ENCODE measurements at regions not wholly inside any gene's neighbourhood (a gene's known extent, or its start where the extent isn't known, plus 50 kb on each side); places are given as distances from the start of the nearest gene placed in this dataset.

GRCh38 chr10:113225364-113225763 is 275.3 kb downstream of the TCF7L2 start:
- H3K4me1 ChIP-seq (ENCODE audit: insufficient read depth, low read length, poor library complexity, severe bottlenecking): no peaks in the 10 kb centered on the region
- POLR2A ChIA-PET: interaction anchor here (1.3 kb wide), 1 partner anchor 33 kb away, joined by 4 read pairs; no protein-coding TSS in a partner anchor
- no peak for DNase-seq (ENCODE audit: low spot score)
- TF ChIP-seq EZH2phosphoT487 (IDR thresholded peaks at IDR 0.05; ENCODE audit: borderline replicate concordance, low read depth, low read length) (no peak), CTCF (conservative IDR thresholded peaks at IDR 0.05; ENCODE audit: low read length) (no peak)
- no peaks in the 10 kb centered on the region for H3K9me3 ChIP-seq (ENCODE audit: low read length)
- no peak overlapping the region for H3K4me3 ChIP-seq (ENCODE audit: low read depth, low read length, poor library complexity, severe bottlenecking)
- CTCF ChIA-PET (ENCODE audit: unreplicated experiment): no interaction called here
- no peak overlapping the region for H2AFZ ChIP-seq (ENCODE audit: low read length)
- H3K4me2 ChIP-seq (ENCODE audit: low read length): no peak overlapping the region
- H4K20me1 ChIP-seq (ENCODE audit: insufficient read depth, low read length): no peaks in the 10 kb centered on the region
- intact Hi-C loops (cut with micrococcal nuclease; ENCODE audit: unreplicated experiment): no loop called here
- H3K27ac ChIP-seq (ENCODE audit: low read depth, low read length, poor library complexity, severe bottlenecking): no peak overlapping the region
- no peaks in the 10 kb centered on the region for H3K9me2 ChIP-seq (ENCODE audit: insufficient read depth, low read length)
- BruUV-seq (replicated peaks): no TSS peak
- H3K36me3 ChIP-seq (ENCODE audit: insufficient read depth, low read length): no peaks in the 10 kb centered on the region
- H3K79me2 ChIP-seq (ENCODE audit: insufficient read depth, low read depth, low read length): no peaks in the 10 kb centered on the region

- Histone ChIP-seq H3K79me2 (ENCODE audit: insufficient read depth, low read depth, low read length) (no peaks in the 10 kb centered on the region), H3K27ac (ENCODE audit: low read depth, low read length, poor library complexity, severe bottlenecking) (no peak overlapping the region), H4K20me1 (ENCODE audit: insufficient read depth, low read length) (no peaks in the 10 kb centered on the region), H3K9me3 (ENCODE audit: low read length) (no peaks in the 10 kb centered on the region), H3K4me3 (ENCODE audit: low read depth, low read length, poor library complexity, severe bottlenecking) (no peak overlapping the region), H3K36me3 (ENCODE audit: insufficient read depth, low read length) (no peaks in the 10 kb centered on the region), H3K9me2 (ENCODE audit: insufficient read depth, low read length) (no peaks in the 10 kb centered on the region), H3K4me2 (ENCODE audit: low read length) (no peak overlapping the region), H2AFZ (ENCODE audit: low read length) (no peak overlapping the region), H3K4me1 (ENCODE audit: insufficient read depth, low read length, poor library complexity, severe bottlenecking) (no peaks in the 10 kb centered on the region)
- DNase-seq (ENCODE audit: low spot score): no peak
- POLR2A ChIA-PET: no interaction called here
- CTCF ChIA-PET (ENCODE audit: unreplicated experiment): no interaction called here
- intact Hi-C loops (cut with micrococcal nuclease; ENCODE audit: unreplicated experiment): no loop called here
- BruUV-seq (replicated peaks): no TSS peak
- TF ChIP-seq EZH2phosphoT487 (IDR thresholded peaks at IDR 0.05; ENCODE audit: borderline replicate concordance, low read depth, low read length): no peak
- TF ChIP-seq CTCF (conservative IDR thresholded peaks at IDR 0.05; ENCODE audit: low read length): no peak
These were observed 275.9 kb downstream of the TCF7L2 start for GRCh38 chr10:113225903-113226302.

GRCh38 chr10:113226399-113226798 is 276.4 kb downstream of the TCF7L2 start:
- H3K27ac ChIP-seq (ENCODE audit: low read depth, low read length, poor library complexity, severe bottlenecking): no peak overlapping the region
- no peak for DNase-seq (ENCODE audit: low spot score)
- H3K4me3 ChIP-seq (ENCODE audit: low read depth, low read length, poor library complexity, severe bottlenecking): no peak overlapping the region
- intact Hi-C loops (cut with micrococcal nuclease; ENCODE audit: unreplicated experiment): no loop called here
- H3K79me2 ChIP-seq (ENCODE audit: insufficient read depth, low read depth, low read length): no peaks in the 10 kb centered on the region
- H3K36me3 ChIP-seq (ENCODE audit: insufficient read depth, low read length): no peaks in the 10 kb centered on the region
- H3K9me2 ChIP-seq (ENCODE audit: insufficient read depth, low read length): no peaks in the 10 kb centered on the region
- no peak overlapping the region for H3K4me2 ChIP-seq (ENCODE audit: low read length)
- ChIA-PET POLR2A (no interaction called here), CTCF (ENCODE audit: unreplicated experiment) (no interaction called here)
- no peak overlapping the region for H2AFZ ChIP-seq (ENCODE audit: low read length)
- H3K9me3 ChIP-seq (ENCODE audit: low read length): no peaks in the 10 kb centered on the region
- H4K20me1 ChIP-seq (ENCODE audit: insufficient read depth, low read length): no peaks in the 10 kb centered on the region
- TF ChIP-seq CTCF (conservative IDR thresholded peaks at IDR 0.05; ENCODE audit: low read length) (no peak), EZH2phosphoT487 (IDR thresholded peaks at IDR 0.05; ENCODE audit: borderline replicate concordance, low read depth, low read length) (no peak)
- no peaks in the 10 kb centered on the region for H3K4me1 ChIP-seq (ENCODE audit: insufficient read depth, low read length, poor library complexity, severe bottlenecking)
- BruUV-seq (replicated peaks): no TSS peak
